ENCODE measurements at regions not wholly inside any gene's neighbourhood (a gene's known extent, or its start where the extent isn't known, plus 50 kb on each side); places are given as distances from the start of the nearest gene placed in this dataset.

DNA sequence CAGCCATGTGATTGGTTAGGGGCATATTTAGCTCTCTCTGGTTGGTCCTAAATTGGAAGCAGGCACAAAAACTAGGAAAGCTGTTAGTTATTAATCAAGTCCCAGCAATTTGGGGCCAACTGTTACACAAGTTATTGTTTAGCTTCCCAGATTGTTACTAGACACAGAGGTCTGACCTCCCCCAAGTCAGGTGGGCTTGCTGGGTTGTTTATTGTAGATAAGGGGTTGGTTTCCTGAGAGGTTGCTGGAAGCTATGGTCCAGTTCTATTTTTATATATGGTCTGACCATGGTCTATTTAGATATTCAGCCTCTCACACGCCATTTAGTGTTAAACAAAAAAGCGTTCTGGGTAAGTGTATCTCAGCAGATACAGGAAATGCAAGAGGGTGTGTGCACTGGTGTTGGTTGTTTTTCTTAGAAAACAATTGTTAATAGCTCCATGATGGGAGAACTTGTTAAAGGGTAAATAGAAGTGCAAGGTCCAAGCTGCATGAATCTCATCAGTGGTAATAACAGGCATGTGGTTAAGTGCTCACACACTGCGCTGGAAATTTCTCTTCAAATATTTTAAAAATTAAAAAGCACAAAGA lies 150.0 kb downstream of the RAP2A start:
- Histone ChIP-seq H3K27ac (ENCODE audit: low read depth, low read length) (no peak overlapping the region), H3K9me3 (ENCODE audit: control insufficient read depth, insufficient read depth, low read length) (no peaks in the 10 kb centered on the region), H3K4me3 (ENCODE audit: low read depth, low read length) (no peak overlapping the region), H3K27me3 (ENCODE audit: control insufficient read depth, insufficient read depth, low read length) (no peaks in the 10 kb centered on the region)
- ChIA-PET CTCF (no interaction called here), POLR2A (no interaction called here)
- TF ChIP-seq, protein P1, sequence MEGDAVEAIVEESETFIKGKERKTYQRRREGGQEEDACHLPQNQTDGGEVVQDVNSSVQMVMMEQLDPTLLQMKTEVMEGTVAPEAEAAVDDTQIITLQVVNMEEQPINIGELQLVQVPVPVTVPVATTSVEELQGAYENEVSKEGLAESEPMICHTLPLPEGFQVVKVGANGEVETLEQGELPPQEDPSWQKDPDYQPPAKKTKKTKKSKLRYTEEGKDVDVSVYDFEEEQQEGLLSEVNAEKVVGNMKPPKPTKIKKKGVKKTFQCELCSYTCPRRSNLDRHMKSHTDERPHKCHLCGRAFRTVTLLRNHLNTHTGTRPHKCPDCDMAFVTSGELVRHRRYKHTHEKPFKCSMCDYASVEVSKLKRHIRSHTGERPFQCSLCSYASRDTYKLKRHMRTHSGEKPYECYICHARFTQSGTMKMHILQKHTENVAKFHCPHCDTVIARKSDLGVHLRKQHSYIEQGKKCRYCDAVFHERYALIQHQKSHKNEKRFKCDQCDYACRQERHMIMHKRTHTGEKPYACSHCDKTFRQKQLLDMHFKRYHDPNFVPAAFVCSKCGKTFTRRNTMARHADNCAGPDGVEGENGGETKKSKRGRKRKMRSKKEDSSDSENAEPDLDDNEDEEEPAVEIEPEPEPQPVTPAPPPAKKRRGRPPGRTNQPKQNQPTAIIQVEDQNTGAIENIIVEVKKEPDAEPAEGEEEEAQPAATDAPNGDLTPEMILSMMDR (IDR thresholded peaks at IDR 0.05; ENCODE audit: low read depth, low read length), result no peak
- no peak for DNase-seq (ENCODE audit: low read depth, low spot score)

DNA sequence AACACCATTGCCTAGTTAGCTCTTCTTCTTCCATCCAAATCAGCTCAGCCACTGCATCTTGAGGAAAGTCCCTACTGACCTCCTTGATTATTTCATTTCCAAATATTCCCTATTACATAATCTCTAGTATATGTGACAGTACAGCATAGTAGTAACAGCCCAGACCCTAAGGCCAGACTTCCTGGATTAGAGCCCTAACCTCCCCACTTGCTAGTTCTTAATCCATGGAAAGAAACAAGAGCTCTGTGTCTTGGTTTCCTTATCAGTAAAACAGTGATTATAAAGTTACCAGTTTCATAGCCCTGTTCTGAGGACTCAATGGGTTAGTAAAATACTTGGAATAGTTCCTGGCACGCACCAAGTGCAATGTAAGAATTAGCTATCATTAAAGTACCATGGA lies 153.0 kb downstream of the RAP2A start:
- TF ChIP-seq, protein P1 (IDR thresholded peaks at IDR 0.05; ENCODE audit: low read depth, low read length), result no peak
- Histone ChIP-seq H3K27ac (ENCODE audit: low read depth, low read length) (no peak overlapping the region), H3K9me3 (ENCODE audit: control insufficient read depth, insufficient read depth, low read length) (no peaks in the 10 kb centered on the region), H3K4me3 (ENCODE audit: low read depth, low read length) (no peak overlapping the region), H3K27me3 (ENCODE audit: control insufficient read depth, insufficient read depth, low read length) (peaks cover 2% of the 10 kb centered on the region)
- ChIA-PET POLR2A (no interaction called here), CTCF (no interaction called here)
- no peak for DNase-seq (ENCODE audit: low read depth, low spot score)

DNA sequence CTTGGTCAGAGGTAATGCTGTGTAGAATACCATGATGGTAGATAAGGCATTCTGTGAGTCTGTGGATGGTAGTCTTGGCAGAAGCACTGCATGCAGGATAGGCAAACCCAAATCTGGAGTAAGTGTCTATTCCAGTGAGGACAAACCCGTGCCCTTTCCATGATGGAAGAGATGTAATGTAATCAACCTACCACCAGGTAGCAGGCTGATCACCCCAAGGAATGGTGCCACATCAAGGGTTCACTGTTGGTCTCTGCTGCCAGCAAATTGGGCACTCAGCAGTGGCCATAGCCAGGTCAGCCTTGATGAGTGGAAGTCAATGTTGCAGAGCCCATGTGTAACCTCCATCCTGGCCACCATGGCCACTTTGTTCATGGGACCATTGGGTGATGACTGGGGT lies 155.0 kb downstream of the RAP2A start:
- POLR2A ChIA-PET, result no interaction called here
- Histone ChIP-seq H3K27me3 (ENCODE audit: control insufficient read depth, insufficient read depth, low read length) (peaks cover 2% of the 10 kb centered on the region), H3K27ac (ENCODE audit: low read depth, low read length) (no peak overlapping the region), H3K9me3 (ENCODE audit: control insufficient read depth, insufficient read depth, low read length) (no peaks in the 10 kb centered on the region), H3K4me3 (ENCODE audit: low read depth, low read length) (no peak overlapping the region)
- TF ChIP-seq, protein P1 (IDR thresholded peaks at IDR 0.05; ENCODE audit: low read depth, low read length), result no peak
- CTCF ChIA-PET, result no interaction called here
- no peak for DNase-seq (ENCODE audit: low read depth, low spot score)

DNA sequence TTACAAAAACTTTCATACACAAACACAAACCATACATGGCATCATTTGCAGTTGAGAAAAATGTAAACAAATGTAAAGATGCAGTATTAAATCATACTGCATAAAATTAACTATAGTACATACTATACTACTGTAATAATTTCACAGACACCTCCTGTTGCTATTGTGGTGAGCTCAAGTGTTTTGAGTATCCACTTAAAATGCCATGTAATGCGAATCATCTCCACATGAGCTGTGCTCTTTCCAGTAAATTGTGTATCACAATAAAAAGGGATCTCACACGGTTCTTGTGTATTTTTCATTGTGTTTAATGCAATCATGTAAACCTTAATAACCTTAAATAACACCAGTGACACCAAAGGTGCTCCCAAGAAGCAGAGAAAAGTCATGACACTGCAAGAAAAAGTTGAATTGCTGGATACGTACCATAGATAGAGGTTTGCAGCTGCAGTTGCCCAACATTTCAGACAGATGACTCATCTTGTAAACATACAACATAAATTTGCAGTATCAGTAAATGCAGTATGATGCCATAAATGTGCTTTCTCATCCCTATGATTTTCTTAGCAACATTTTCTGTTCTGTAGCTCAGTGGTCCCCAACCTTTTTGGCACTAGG lies 166.6 kb downstream of the RAP2A start:
- H3K9me3 ChIP-seq (ENCODE audit: control insufficient read depth, insufficient read depth, low read length), result no peaks in the 10 kb centered on the region; the same call in 1 of the 2 replicates
- TF ChIP-seq, protein P1 (IDR thresholded peaks at IDR 0.05; ENCODE audit: low read depth, low read length), result no peak
- ChIA-PET POLR2A (interaction anchor here (0.7 kb wide), 1 partner anchor 167 kb away, joined by 5 read pairs; no protein-coding TSS in a partner anchor), CTCF (no interaction called here)
- H3K4me3 ChIP-seq (ENCODE audit: low read depth, low read length), result no peak overlapping the region
- peaks cover 3% of the 10 kb centered on the region for H3K27me3 ChIP-seq (ENCODE audit: control insufficient read depth, insufficient read depth, low read length)
- H3K27ac ChIP-seq (ENCODE audit: low read depth, low read length), result no peak overlapping the region
- DNase-seq (ENCODE audit: low read depth, low spot score), result peak; percentile 36

DNA sequence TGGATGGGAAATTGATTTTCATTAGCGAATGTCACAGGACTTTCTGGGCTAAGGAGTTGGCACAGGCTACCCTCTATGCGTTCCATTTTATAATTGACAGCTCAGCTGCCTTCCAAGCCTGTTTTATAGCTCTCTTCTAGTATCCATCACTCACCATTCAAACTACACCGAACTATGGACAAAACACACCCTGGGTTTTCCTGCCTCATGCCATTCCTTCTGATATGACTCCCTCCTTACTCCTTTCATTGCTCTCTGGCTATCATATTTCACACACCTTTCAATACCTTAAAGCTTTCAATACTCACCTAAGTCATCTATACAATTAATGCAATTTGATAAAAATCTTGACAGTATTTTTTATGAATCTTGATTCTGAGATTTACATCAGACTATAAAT lies 181.3 kb downstream of the RAP2A start:
- Histone ChIP-seq H3K9me3 (ENCODE audit: control insufficient read depth, insufficient read depth, low read length) (no peaks in the 10 kb centered on the region), H3K27ac (ENCODE audit: low read depth, low read length) (no peak overlapping the region), H3K27me3 (ENCODE audit: control insufficient read depth, insufficient read depth, low read length) (peaks cover 3% of the 10 kb centered on the region), H3K4me3 (ENCODE audit: low read depth, low read length) (no peak overlapping the region)
- ChIA-PET CTCF (interaction anchor here (0.6 kb wide), 1 partner anchor 149 kb away, joined by 4 read pairs; no protein-coding TSS in a partner anchor), POLR2A (no interaction called here)
- TF ChIP-seq, protein P1 (IDR thresholded peaks at IDR 0.05; ENCODE audit: low read depth, low read length), result no peak
- DNase-seq (ENCODE audit: low read depth, low spot score), result no peak

All from AG04450 (cell line).